Lung (tissue), 11 donors: ENCODE measurements at regions not wholly inside any gene's neighbourhood (a gene's known extent, or its start where the extent isn't known, plus 50 kb on each side); places are given as distances from the start of the nearest gene placed in this dataset.

Experiments
- ATAC-seq: fragments of 200-7000 bp; cut with Tn5 transposase; one replicate; pipeline ENCODE4 v1.9.1; 2020; ENCODE audit warnings: moderate number of reproducible peaks; ENCODE audit not compliant: insufficient read depth, low FRiP score
- DNase-seq, 3 donors: peaks; one replicate each; pipeline ENCODE4 v3.0.0-alpha.2; 2013 to 2017
- H3K27ac ChIP-seq, 2 donors: one replicate each; pipeline ENCODE4 v1.5.1; 2013; ENCODE audit warnings: mild to moderate bottlenecking in 2 of 2, moderate library complexity in 2 of 2, control low read depth in 1 of 2, inconsistent platforms in 1 of 2, low read depth in 1 of 2, low read length in 1 of 2
- H3K27me3 ChIP-seq, 3 donors: one replicate each; pipeline ENCODE4 v1.5.1; 2013; ENCODE audit warnings: low read length in 2 of 3; ENCODE audit not compliant: control insufficient read depth in 3 of 3, insufficient read depth in 3 of 3
- H3K36me3 ChIP-seq, 4 donors: one replicate each; pipeline ENCODE4 v1.5.1; 2013; ENCODE audit warnings: low read length in 4 of 4, mild to moderate bottlenecking in 1 of 4, moderate library complexity in 1 of 4; ENCODE audit not compliant: control insufficient read depth in 4 of 4, insufficient read depth in 4 of 4
- H3K4me1 ChIP-seq, 5 donors: one replicate each; pipeline ENCODE4 v1.5.1; 2013; ENCODE audit warnings: low read length in 5 of 5, mild to moderate bottlenecking in 2 of 5, moderate library complexity in 1 of 5; ENCODE audit not compliant: control insufficient read depth in 5 of 5, insufficient read depth in 5 of 5
- H3K4me3 ChIP-seq: one replicate; pipeline ENCODE4 v1.5.1; 2013; ENCODE audit warnings: mild to moderate bottlenecking, control low read depth, moderate library complexity
- H3K9ac ChIP-seq, 2 donors: one replicate each; pipeline ENCODE4 v1.5.1; 2013; ENCODE audit warnings: low read length in 2 of 2, control low read depth in 1 of 2; ENCODE audit not compliant: insufficient read depth in 1 of 2
- H3K9me3 ChIP-seq, 4 donors: one replicate each; pipeline ENCODE4 v1.5.1; 2013; ENCODE audit warnings: low read length in 3 of 4, mild to moderate bottlenecking in 1 of 4, moderate library complexity in 1 of 4; ENCODE audit not compliant: control insufficient read depth in 4 of 4, insufficient read depth in 3 of 4
- CTCF ChIP-seq: IDR thresholded peaks from 2 replicates; pipeline ENCODE4 v1.5.1; 2012; ENCODE audit warnings: mild to moderate bottlenecking; ENCODE audit errors: control extremely low read depth, extremely low read depth
- WGBS, 2 donors: extraction: QIAGEN DNeasy Blood & Tissue Kit; methylation state at CpG; one replicate each; pipeline ENCODE4 v1.1.7; 2013; 5-methylcytosine and 5-hydroxymethylcytosine counted together
- donor health status: control.
- donor health status: control.
- donor health status: Bipolar disorder and iron deficiency.
- donor health status: healthy.
- donor health status: DM: yes; HTN: yes; CAD: no.

- peak overlapping the region in 1 of 2 donors; percentile 65 for H3K9ac ChIP-seq
These were observed 155.8 kb downstream of the COL6A3 start for GRCh38 chr2:237258116-237258515.

GRCh38 chr2:237258615-237259014 lies 155.3 kb downstream of the COL6A3 start:
- ATAC-seq, result no peak
- no peaks in the 10 kb centered on the region for H3K36me3 ChIP-seq
- H3K9me3 ChIP-seq, result no peaks in the 10 kb centered on the region
- 67 to 71% methylated on average over 4 of the region's 4 CpGs for WGBS, 2 donors
- no peak for TF ChIP-seq CTCF
- H3K4me3 ChIP-seq, result no peak overlapping the region
- H3K27ac ChIP-seq, result peak overlapping the region in 1 of 2 donors; percentile 15
- DNase-seq, result peak in 2 of 3 donors; percentile 55 to 68
- peak overlapping the region in 1 of 2 donors; percentile 35 for H3K9ac ChIP-seq
- H3K27me3 ChIP-seq, result no peaks in the 10 kb centered on the region
- H3K4me1 ChIP-seq, result peaks cover 1 to 48% (median 9%) of the 10 kb centered on the region in 5 donors

More at GRCh38 chr2:237258116-237258515, 155.8 kb downstream of the COL6A3 start:
- no peaks in the 10 kb centered on the region for H3K27me3 ChIP-seq
- ATAC-seq (no peak), DNase-seq (peak; percentile 60 to 71 (median 66))
- no peak for TF ChIP-seq CTCF
- H3K4me1 ChIP-seq, result peaks cover 1 to 48% (median 9%) of the 10 kb centered on the region in 5 donors
- H3K4me3 ChIP-seq, result no peak overlapping the region
- H3K27ac ChIP-seq, result peak overlapping the region in 1 of 2 donors; percentile 88
- H3K9me3 ChIP-seq, result no peaks in the 10 kb centered on the region
- WGBS, 2 donors, result 24 to 49% methylated on average over 7 of the region's 7 CpGs
- H3K36me3 ChIP-seq, result no peaks in the 10 kb centered on the region

DNA sequence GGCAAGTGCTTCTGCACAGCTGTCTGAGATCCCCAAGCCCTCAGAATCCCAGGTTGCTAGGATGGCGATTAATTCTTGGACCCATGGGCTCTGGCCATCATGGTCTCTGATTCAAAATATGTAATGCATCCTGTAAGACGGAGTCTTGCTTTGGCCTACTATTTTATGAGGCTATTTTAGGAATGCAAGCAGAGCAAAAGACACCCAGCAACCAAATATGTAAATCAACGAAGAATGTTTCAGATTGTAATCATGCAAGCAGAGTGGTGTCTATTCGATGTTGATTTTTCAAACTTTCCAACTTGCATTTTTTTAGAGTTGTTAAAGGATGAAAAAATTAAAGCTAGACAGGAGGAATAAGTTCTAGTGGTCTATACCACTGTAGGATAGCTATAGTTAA lies 154.8 kb downstream of the COL6A3 start:
- Histone ChIP-seq H3K4me3 (no peak overlapping the region), H3K27ac (peak overlapping the region in 1 of 2 donors; percentile 15), H3K36me3 (no peaks in the 10 kb centered on the region), H3K4me1 (peaks cover under 1 to 46% (median 9%) of the 10 kb centered on the region in 5 donors), H3K9me3 (no peaks in the 10 kb centered on the region), H3K27me3 (no peaks in the 10 kb centered on the region), H3K9ac (no peak overlapping the region)
- 82 to 90% methylated on average over 4 of the region's 4 CpGs for WGBS, 2 donors
- TF ChIP-seq CTCF, result no peak
- DNase-seq (no peak), ATAC-seq (no peak)

DNA sequence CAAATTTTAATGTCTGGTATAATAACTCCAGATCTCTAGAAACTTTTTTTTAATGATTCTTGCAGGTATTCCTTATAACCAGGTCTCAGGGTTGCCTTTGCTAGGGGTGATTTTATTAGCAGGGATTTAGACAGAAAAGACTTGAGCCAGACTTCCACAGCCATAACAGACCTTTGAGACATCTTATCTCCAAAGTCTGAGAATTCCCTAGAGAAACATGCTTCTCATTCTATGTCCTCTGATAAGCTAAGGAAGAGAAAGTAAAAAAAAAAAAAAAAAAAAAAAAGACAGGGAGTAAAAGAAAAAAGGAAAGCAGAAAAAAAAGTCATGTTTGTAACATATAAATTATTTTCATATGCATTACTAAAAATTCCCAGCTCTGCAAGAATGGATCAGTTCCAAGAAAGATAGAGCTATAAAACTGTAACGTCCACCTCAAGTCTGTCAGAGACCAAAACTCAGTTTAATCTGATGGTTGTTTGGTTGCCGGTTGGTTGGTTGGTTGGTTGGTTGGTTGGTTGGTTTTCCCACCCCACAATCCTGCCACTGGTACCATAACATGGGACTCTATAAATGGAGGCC lies 153.8 kb downstream of the COL6A3 start:
- Histone ChIP-seq H3K27ac (no peak overlapping the region), H3K36me3 (no peaks in the 10 kb centered on the region), H3K27me3 (no peaks in the 10 kb centered on the region), H3K9me3 (no peaks in the 10 kb centered on the region), H3K9ac (no peak overlapping the region), H3K4me3 (no peak overlapping the region), H3K4me1 (peaks cover 0 to 45% (median 9%) of the 10 kb centered on the region in 5 donors)
- no peak for ATAC-seq
- TF ChIP-seq CTCF, result no peak
- WGBS, 2 donors, result 57 to 67% methylated on average over 2 of the region's 2 CpGs
- peak in 1 of 3 donors; percentile 33 for DNase-seq
